SK-N-SH (cell line): ENCODE measurements at regions not wholly inside any gene's neighbourhood (a gene's known extent, or its start where the extent isn't known, plus 50 kb on each side); places are given as distances from the start of the nearest gene placed in this dataset.

Experiments used
- CTCF ChIA-PET: fragments of 300-600, 350-600 bp; formaldehyde crosslinking; extraction: SDS; loops from one replicate; lab custom pipeline; 2021; lab: Yijun Ruan, JAX
- POLR2A ChIA-PET: fragments of 350-600 bp; sonication (Branson Sonifier 250); formaldehyde crosslinking; extraction: SDS; loops from one replicate; lab custom pipeline; 2020; ENCODE audit warnings: antibody characterized with exemption, inconsistent platforms; lab: Yijun Ruan, JAX
- DNase-seq: peaks from one replicate; pipeline ENCODE4 v3.0.0; 2012
- H2AFZ ChIP-seq: fragments of 200-600 bp; sonication (generic); 2 replicates; pipeline ENCODE4 v1.8.1; 2016; ENCODE audit warnings: antibody characterized with exemption, mild to moderate bottlenecking, low read depth
- H3F3A ChIP-seq: fragments of 200-600 bp; sonication (generic); replicated peaks from 2 replicates; pipeline ENCODE3; 2016; ENCODE audit warnings: antibody characterized with exemption, mild to moderate bottlenecking; ENCODE audit not compliant: insufficient read depth
- H3K27ac ChIP-seq, 2 experiments: fragments of 200-500 bp in 1 of 2; fragments of 200-600 bp in 1 of 2; sonication (Bioruptor generic) in 1 of 2; sonication (generic), shearing (Covaris generic) in 1 of 2; 2 replicates each; pipeline versions ENCODE4 v1.5.1 to v1.6.1; 2014 to 2016; ENCODE audit warnings: low read depth in 2 of 2, inconsistent platforms in 1 of 2, low read length in 1 of 2, mild to moderate bottlenecking in 1 of 2, mixed read lengths in 1 of 2
- H3K27me3 ChIP-seq: fragments of 200-600 bp; sonication (generic), shearing (Covaris generic); 2 replicates; pipeline ENCODE4 v1.6.1; 2016; ENCODE audit warnings: mixed run types; ENCODE audit not compliant: insufficient read depth
- H3K36me3 ChIP-seq, 2 experiments: fragments of 200-500 bp in 1 of 2; fragments of 200-600 bp in 1 of 2; sonication (Bioruptor generic) in 1 of 2; sonication (generic) in 1 of 2; replicated peaks in 1 of 2; 2 replicates each; pipeline versions ENCODE3 to v1.5.1; 2014 to 2016; ENCODE audit warnings: low read length in 1 of 2, mild to moderate bottlenecking in 1 of 2; ENCODE audit not compliant: insufficient read depth in 2 of 2, control insufficient read depth in 1 of 2
- H3K4me1 ChIP-seq, 2 experiments: fragments of 200-500 bp in 1 of 2; fragments of 200-600 bp in 1 of 2; sonication (Bioruptor generic) in 1 of 2; sonication (generic), shearing (Covaris generic) in 1 of 2; 2 replicates each; pipeline versions ENCODE4 v1.5.1 to v1.6.1; 2014 to 2016; ENCODE audit warnings: low read depth in 1 of 2, low read length in 1 of 2, mixed run types in 1 of 2; ENCODE audit not compliant: insufficient read depth in 2 of 2, control insufficient read depth in 1 of 2
- H3K4me2 ChIP-seq: fragments of 200-600 bp; sonication (generic), shearing (Covaris generic); 2 replicates; pipeline ENCODE4 v1.6.1; 2017; ENCODE audit warnings: mixed run types
- H3K4me3 ChIP-seq, 2 experiments: fragments of 200-500 bp in 1 of 2; fragments of 200-600 bp in 1 of 2; sonication (Bioruptor generic) in 1 of 2; sonication (generic), shearing (Covaris generic) in 1 of 2; 2 replicates each; pipeline versions ENCODE4 v1.5.1 to v1.8.1; 2014 to 2016; ENCODE audit warnings: low read depth in 2 of 2, inconsistent platforms in 1 of 2, low read length in 1 of 2, mild to moderate bottlenecking in 1 of 2, mixed read lengths in 1 of 2, moderate library complexity in 1 of 2
- H3K79me2 ChIP-seq: fragments of 200-600 bp; sonication (generic); 2 replicates; pipeline ENCODE4 v1.8.1; 2017; ENCODE audit warnings: mild to moderate bottlenecking; ENCODE audit not compliant: insufficient read depth
- H3K9ac ChIP-seq: fragments of 200-600 bp; sonication (generic); 2 replicates; pipeline ENCODE4 v1.6.1; 2017; ENCODE audit warnings: mixed run types
- H3K9me2 ChIP-seq: fragments of 200-600 bp; sonication (generic); 2 replicates; pipeline ENCODE4 v1.6.1; 2017; ENCODE audit warnings: mixed run types
- H3K9me3 ChIP-seq: fragments of 200-600 bp; sonication (generic); 2 replicates; pipeline ENCODE4 v1.6.1; 2017; ENCODE audit warnings: mixed run types, mild to moderate bottlenecking, moderate library complexity
- H4K20me1 ChIP-seq: fragments of 200-600 bp; sonication (generic); 2 replicates; pipeline ENCODE4 v1.6.1; 2017; ENCODE audit warnings: mild to moderate bottlenecking, mixed run types; ENCODE audit not compliant: insufficient read depth
- ELF1 ChIP-seq: IDR thresholded peaks from 2 replicates; pipeline ENCODE4 v1.4.0; 2012
- EZH2phosphoT487 ChIP-seq: fragments of 200-600 bp; sonication (generic); IDR thresholded peaks from 2 replicates; pipeline ENCODE4 v1.6.1; 2017; ENCODE audit warnings: low read depth, mixed run types, mild to moderate bottlenecking, antibody characterized with exemption, moderate library complexity, borderline replicate concordance
- GABPA ChIP-seq: IDR thresholded peaks from 2 replicates; pipeline ENCODE4 v1.4.0; 2012; ENCODE audit warnings: low read depth, mild to moderate bottlenecking
- GATA2 ChIP-seq: sonication (generic); formaldehyde crosslinking; IDR thresholded peaks from 2 replicates; pipeline ENCODE4 v1.5.0; 2020; ENCODE audit warnings: mild to moderate bottlenecking, missing genetic modification reagents
- NFIC ChIP-seq: IDR thresholded peaks from 2 replicates; pipeline ENCODE4 v1.4.0; 2012; ENCODE audit warnings: borderline replicate concordance
- NRF1 ChIP-seq: IDR thresholded peaks from 2 replicates; pipeline ENCODE4 v1.6.1; 2012; ENCODE audit warnings: low read depth, mild to moderate bottlenecking, low read length
- PBX3 ChIP-seq: IDR thresholded peaks from 2 replicates; pipeline ENCODE4; 2012
- RAD21 ChIP-seq: IDR thresholded peaks from 2 replicates; pipeline ENCODE4 v1.6.1; 2012; ENCODE audit warnings: mild to moderate bottlenecking, low read length
- RCOR1 ChIP-seq: fragments of 150-350 bp; IDR thresholded peaks from 2 replicates; pipeline ENCODE4 v1.6.1; 2017; ENCODE audit warnings: antibody characterized with exemption, low read length
- RXRA ChIP-seq: IDR thresholded peaks from 2 replicates; pipeline ENCODE4 v1.4.0; 2012; ENCODE audit warnings: low read depth, mild to moderate bottlenecking, borderline replicate concordance
- SIN3A ChIP-seq: IDR thresholded peaks from 2 replicates; pipeline ENCODE4 v1.6.1; 2012; ENCODE audit warnings: low read depth, mild to moderate bottlenecking, low read length, moderate library complexity, borderline replicate concordance
- SMC3 ChIP-seq: IDR thresholded peaks from 2 replicates; pipeline ENCODE4 v1.6.1; 2012; ENCODE audit warnings: low read depth, low read length, improper control_type of control experiment
- TAF1 ChIP-seq: IDR thresholded peaks from 2 replicates; pipeline ENCODE4 v1.6.1; 2012; ENCODE audit warnings: low read depth, mild to moderate bottlenecking, low read length, moderate library complexity, borderline replicate concordance
- TCF12 ChIP-seq: IDR thresholded peaks from 2 replicates; pipeline ENCODE4 v1.4.0; 2012
- TEAD4 ChIP-seq: IDR thresholded peaks from 2 replicates; pipeline ENCODE4 v1.4.0; 2012; ENCODE audit warnings: mild to moderate bottlenecking, borderline replicate concordance; ENCODE audit not compliant: insufficient read depth
- USF1 ChIP-seq: IDR thresholded peaks from 2 replicates; pipeline ENCODE4 v1.4.0; 2012; ENCODE audit warnings: low read depth, borderline replicate concordance
- ZBTB33 ChIP-seq: IDR thresholded peaks from 2 replicates; pipeline ENCODE4 v1.4.0; 2012; ENCODE audit warnings: low read depth, borderline replicate concordance
- WGBS: methylation state at CpG from one replicate; pipeline ENCODE4 v1.1.6; 2017; ENCODE audit warnings: low lambda C conversion rate; 5-methylcytosine and 5-hydroxymethylcytosine counted together
- TF ChIP-seq, protein P1 (sequence below): IDR thresholded peaks from 2 replicates; pipeline ENCODE4 v1.4.0; 2012; ENCODE audit warnings: low read depth
- TF ChIP-seq, protein P2 (sequence below): fragments of 150-350 bp; IDR thresholded peaks from 2 replicates; pipeline ENCODE4 v1.6.1; 2016; ENCODE audit warnings: mild to moderate bottlenecking, low read depth, low read length

DNA sequence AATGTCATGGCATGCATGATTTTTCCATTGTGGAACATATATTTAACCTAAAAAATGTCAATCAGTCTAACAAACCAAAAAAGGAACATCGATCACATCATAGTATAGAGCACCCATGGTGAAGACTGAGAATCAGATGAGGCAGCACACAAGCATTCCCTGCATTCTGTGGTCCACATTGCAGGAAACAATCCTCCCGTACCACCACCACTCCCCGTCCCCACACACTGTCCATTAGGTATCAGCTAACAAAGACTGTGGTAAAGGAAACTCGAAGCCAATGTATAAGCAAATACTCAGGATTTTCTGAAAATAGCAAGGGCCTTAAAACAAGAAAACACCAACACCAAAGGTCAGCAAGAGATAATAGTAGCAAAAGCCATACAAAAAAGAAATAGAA lies 1104.4 kb upstream of the SEMA6A start (continued):
- TF ChIP-seq RAD21 = no peak
- TF ChIP-seq, protein P1, sequence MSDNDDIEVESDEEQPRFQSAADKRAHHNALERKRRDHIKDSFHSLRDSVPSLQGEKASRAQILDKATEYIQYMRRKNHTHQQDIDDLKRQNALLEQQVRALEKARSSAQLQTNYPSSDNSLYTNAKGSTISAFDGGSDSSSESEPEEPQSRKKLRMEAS = no peak
- TF ChIP-seq NFIC = no peak
- TF ChIP-seq TAF1 = no peak
- no peak for TF ChIP-seq GABPA
- TF ChIP-seq ZBTB33 = no peak
- TF ChIP-seq RCOR1 = no peak

- no peaks in the 10 kb centered on the region for H3K79me2 ChIP-seq
- H3K27ac ChIP-seq = no peak overlapping the region
- H3K27me3 ChIP-seq = no peaks in the 10 kb centered on the region
- TF ChIP-seq NFIC = no peak
- TF ChIP-seq RXRA = no peak
- no peak for TF ChIP-seq NRF1
- no peak for TF ChIP-seq SIN3A
- no peaks in the 10 kb centered on the region for H4K20me1 ChIP-seq
- no peak for DNase-seq
- H3K4me1 ChIP-seq = no peaks in the 10 kb centered on the region
- no peaks in the 10 kb centered on the region for H3K9me2 ChIP-seq
- ChIA-PET POLR2A (no interaction called here), CTCF (no interaction called here)
- H3F3A ChIP-seq = no peaks in the 10 kb centered on the region
- H3K4me3 ChIP-seq = no peak overlapping the region
- peaks cover 4% of the 10 kb centered on the region; the same call in 1 of the 2 replicates for H3K9me3 ChIP-seq
- no peak overlapping the region for H3K4me2 ChIP-seq
- 23% methylated on average over 4 of the region's 4 CpGs for WGBS
- no peak overlapping the region for H2AFZ ChIP-seq
- H3K9ac ChIP-seq = no peak overlapping the region
- H3K36me3 ChIP-seq = no peaks in the 10 kb centered on the region
These were observed 1101.0 kb upstream of the SEMA6A start for GRCh38 chr5:117675646-117676045.

- Histone ChIP-seq H3K36me3 (no peaks in the 10 kb centered on the region), H3K4me2 (no peak overlapping the region), H4K20me1 (no peaks in the 10 kb centered on the region), H3K4me1 (no peaks in the 10 kb centered on the region), H3K79me2 (no peaks in the 10 kb centered on the region), H2AFZ (no peak overlapping the region), H3F3A (no peaks in the 10 kb centered on the region), H3K27me3 (no peaks in the 10 kb centered on the region), H3K9me2 (no peaks in the 10 kb centered on the region), H3K9me3 (peaks cover 3% of the 10 kb centered on the region; the same call in 1 of the 2 replicates), H3K9ac (no peak overlapping the region), H3K4me3 (no peak overlapping the region), H3K27ac (no peak overlapping the region)
- ChIA-PET POLR2A (no interaction called here), CTCF (no interaction called here)
- DNase-seq = no peak
- whole genome bisulfite sequencing = 18% methylated on average over 1 of the region's 1 CpG
- TF ChIP-seq, protein P2, sequence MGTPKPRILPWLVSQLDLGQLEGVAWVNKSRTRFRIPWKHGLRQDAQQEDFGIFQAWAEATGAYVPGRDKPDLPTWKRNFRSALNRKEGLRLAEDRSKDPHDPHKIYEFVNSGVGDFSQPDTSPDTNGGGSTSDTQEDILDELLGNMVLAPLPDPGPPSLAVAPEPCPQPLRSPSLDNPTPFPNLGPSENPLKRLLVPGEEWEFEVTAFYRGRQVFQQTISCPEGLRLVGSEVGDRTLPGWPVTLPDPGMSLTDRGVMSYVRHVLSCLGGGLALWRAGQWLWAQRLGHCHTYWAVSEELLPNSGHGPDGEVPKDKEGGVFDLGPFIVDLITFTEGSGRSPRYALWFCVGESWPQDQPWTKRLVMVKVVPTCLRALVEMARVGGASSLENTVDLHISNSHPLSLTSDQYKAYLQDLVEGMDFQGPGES = no peak
- TF ChIP-seq EZH2phosphoT487 = no peak
- no peak for TF ChIP-seq GATA2
- TF ChIP-seq USF1 = no peak
- no peak for TF ChIP-seq TEAD4
- no peak for TF ChIP-seq ELF1
- TF ChIP-seq RXRA = no peak
- no peak for TF ChIP-seq TCF12
- no peak for TF ChIP-seq PBX3
- TF ChIP-seq SMC3 = no peak
These were observed 1096.9 kb upstream of the SEMA6A start for GRCh38 chr5:117671551-117671950.
